ENCODE measurements at regions not wholly inside any gene's neighbourhood (a gene's known extent, or its start where the extent isn't known, plus 50 kb on each side); places are given as distances from the start of the nearest gene placed in this dataset.

- TF ChIP-seq CTCF (conservative IDR thresholded peaks at IDR 0.05) (no peak), ZFX (IDR thresholded peaks at IDR 0.05) (no peak)
Measured at GRCh38 chr4:135605076-135605475, 1403.5 kb upstream of the PABPC4L start.
